HG03457 (cell line): ENCODE measurements at regions not wholly inside any gene's neighbourhood (a gene's known extent, or its start where the extent isn't known, plus 50 kb on each side); places are given as distances from the start of the nearest gene placed in this dataset.

Experiments
- ATAC-seq: cut with Tn5 transposase; IDR thresholded peaks from one replicate; pipeline ENCODE4 v1.9.1; 2021; ENCODE audit warnings: moderate number of reproducible peaks; ENCODE audit not compliant: unreplicated experiment

DNA sequence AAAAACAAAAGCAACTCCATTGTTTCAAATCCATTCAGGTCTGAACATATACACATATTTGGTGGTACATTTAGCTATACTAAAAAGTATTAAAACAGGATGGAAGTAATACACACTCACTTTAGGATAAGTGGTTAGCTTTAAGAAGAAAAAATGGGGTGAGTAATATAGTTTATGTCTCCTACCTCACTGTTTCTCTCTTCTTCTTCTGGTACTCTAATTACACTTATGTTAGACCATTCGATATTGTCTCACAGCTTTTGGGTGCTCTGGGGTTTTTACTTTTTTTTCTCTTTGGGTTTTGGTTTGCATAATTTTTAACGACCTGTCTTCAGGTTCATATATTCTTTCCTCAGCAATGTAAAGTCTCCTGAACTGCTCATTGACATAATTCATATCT is 75.4 kb upstream of the AKAP13 start:
- ATAC-seq: no peak

DNA sequence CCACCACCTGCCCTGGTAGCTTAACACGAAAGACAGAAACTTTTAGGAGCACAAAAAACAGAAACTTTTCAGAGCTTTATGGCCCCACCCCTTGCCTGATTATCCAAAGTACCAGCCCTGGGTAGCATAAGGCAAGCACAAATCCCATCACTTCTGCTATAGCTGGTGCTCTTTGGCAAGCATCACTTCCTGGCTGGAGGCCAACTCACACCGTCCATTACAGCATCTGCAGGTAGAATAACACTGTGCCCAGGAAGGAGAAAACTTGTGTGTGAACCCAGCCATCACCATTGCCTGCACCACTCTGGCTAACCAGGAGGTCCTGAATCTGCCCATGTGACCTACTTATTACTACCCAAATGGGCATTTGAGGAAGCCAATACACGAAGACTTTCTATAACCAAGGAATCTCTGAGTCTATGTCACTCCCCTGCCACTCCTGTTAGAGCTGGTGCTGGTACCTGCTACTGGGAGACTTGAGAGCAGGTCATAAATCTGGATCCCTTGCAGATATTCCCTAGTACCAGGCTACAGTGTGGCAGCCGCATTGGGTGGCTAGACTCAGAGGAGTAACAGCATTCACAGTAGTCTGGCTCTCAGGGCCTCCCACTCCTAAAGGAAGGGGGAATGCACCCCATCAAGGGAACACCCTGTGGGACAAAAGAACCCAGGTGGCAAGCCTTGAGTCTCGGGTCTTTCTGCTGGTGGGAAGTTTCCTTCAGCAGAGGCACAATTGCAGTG is 73.3 kb upstream of the AKAP13 start:
- ATAC-seq: no peak

DNA sequence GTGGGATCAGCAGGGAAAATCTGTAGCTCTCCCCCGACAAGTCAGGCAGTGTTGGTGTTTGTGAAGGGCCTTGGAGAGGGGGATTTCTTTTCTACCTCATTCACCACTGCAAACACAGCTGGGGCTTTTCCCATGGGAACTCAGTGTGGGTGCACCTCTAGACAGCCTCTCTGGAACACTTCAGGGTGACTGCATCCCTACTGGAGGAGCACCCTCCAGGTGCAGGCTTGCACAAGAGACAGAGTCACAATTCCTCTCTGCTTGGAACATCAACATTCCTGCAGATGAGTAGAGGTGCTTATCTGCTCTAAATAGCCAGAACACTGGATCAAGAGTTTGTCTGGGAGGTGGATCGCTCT is 72.7 kb upstream of the AKAP13 start:
- no peak for ATAC-seq

DNA sequence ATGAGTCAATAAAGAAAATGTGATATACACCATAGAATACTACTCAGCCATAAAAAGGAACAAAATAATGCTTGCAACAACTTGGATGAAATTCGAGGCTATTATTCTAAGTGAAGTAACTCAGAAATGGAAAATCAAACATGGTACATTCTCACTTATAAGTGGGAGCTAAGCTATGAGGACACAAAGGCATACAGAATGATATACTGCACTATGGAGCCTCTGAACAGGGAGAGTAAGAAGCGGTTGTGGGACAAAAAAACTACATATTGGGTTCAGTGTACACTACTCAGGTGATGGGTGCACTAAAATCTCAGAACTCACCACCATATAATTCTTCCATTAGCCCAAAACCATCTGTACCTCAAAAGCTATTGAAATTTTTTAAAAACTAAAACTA is 68.8 kb upstream of the AKAP13 start:
- ATAC-seq: no peak

DNA sequence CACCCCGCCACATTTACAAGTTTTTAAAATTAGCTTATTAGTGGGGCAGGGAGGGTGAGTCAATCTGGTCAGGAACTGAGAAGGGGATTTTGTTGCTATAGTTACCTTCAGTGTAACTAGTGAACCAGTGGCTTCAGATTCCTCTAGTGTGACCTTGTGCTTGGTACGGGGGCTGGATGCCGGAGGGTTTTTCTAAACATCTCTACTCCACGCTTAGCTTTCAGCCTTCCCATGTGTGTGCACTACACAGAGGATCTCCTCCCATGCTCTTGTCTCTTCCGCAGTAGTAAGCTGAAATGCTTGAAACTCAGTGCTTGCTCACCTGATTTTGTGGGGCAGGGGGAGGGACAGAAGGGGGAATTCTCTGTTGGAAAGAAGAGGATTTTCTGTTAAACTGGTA is 67.9 kb upstream of the AKAP13 start:
- peak; percentile 90 for ATAC-seq

DNA sequence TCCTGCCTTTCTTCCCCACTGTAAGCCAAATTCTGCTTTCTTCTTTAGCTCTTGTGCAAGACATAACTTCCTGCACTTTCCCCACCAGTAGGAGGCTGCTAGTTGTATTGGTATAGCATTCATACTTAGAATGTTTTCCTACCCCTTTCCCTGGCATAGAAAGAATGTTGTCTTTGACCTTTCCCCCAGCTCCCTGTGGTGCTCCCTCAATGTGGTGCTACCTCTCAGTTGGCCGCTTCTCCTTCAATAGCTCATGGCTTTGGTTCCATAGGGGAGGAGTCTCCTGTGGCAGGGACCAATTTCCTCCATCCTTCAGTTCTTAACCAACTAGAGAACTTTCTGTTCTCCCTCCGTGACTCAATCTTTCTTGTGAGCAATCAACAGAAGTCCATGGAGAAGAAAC is 67.5 kb upstream of the AKAP13 start:
- no peak for ATAC-seq

DNA sequence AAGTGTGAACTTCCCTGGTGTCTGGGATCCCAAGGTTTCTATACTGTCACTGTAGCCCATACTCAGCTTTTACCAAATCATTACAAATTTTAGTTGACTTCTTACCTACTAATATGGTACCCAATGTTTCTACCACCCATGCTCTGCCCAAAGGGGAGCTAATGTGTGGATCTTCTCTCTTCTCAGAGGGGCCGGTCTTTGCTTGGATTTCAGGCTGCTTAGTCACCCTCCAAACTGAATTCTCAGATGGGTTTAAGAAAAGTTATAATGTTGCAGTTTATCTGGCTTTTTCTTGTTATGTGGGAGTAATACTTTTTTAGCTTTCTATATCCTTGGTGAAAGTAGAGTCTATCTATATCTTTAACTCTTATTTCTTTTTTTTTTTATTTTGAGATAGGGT is 67.1 kb upstream of the AKAP13 start:
- ATAC-seq: no peak

DNA sequence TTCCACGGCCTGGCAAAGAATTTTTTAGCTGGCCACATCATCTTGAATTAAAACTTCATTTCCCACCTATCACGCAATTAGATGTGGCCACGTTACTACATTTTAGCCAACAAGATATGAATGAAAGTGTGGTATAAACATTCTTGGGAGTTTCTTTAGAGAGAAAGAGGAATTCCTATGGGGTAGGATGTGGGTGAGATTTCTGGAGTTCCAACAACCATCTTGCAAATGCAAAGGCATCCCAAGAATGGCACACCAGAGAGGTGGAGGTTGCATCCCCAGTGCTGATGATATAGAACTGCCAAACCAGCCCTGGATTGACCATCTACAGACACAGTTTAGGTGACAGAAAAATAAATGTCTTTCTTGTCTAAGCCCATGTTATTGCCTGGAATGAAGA is 66.3 kb upstream of the AKAP13 start:
- no peak for ATAC-seq

DNA sequence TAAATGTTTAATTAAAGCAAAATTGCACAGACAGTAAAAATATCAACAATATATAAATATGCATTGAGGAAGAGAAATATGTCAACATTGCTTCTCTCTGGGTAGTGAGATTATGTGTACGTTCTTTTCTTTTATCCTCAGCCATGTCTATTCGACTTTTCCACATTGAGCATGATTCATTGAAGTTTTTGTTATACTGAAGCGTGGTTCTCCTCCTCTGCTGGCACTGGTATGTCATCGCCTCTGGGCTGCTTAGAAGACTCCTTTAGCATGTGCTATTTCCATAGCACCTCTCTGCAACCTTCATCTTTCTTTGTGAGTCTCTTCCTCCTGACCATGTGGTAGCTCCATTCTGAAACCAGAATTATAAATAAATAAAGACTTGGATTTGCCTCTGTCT is 65.8 kb upstream of the AKAP13 start:
- ATAC-seq: no peak

DNA sequence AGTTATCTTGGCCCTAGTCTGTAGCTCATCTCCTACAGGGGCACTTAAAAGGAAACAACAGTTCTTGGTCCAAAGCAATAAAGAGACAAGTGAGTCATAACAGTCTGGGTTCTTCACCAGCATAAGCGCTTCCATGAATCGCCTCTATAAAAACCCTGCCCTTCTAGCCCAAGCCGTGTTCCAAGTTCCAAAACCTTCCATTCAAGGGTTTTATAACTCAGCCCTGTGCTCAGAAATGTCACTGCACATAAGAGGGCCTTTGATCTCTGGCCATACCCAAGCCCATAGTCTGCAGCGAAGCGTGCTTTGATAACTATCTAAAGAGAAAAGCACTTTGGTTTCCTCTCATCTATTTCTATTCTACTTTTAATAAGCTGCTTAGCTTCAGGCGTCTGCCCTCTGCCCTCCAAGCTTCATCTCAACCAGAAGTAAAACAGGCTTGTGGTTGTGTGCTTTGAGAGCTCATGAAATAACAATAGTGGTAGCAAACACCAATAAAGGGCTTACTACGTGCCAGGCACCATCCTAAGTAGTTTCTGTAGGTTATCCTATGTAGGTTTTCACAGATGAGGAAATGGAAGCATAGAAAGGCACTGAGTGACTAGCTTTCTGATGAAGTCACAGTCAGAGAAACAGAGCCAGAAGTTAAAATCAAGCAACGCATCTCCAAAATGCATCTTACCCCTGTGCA is 64.0 kb upstream of the AKAP13 start:
- ATAC-seq: no peak

DNA sequence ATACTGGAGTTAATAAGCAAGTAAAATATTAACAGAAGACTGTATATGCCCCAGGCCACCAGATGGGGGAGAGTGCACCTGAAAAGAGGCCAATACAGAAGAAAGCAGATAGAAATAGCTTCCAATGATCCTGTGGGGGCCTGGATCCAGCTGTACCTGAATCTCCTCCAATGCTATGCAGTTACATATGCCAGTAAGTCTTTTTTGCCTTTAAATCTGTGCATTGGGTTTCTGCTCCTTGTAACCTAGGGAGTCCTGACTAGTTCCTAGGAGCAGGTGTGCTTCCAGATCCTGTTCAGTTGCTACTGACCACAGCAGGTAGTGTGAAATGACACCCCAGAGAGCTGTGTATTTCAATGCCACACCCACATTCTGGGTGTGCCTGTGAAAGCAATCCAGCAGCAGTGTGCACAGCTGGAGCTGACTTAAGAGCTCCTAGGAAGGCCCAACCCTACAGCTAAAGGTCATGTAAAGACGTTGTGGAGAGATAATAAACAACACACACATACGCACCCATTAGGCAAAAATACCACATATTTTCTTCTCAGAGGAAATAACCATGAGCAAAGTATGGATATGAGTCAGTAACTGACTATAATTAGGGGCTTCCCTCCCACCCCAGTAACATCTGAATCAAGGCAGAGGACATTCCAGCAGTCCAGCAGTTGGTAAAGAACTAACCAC is 62.2 kb upstream of the AKAP13 start:
- peak; percentile 85 for ATAC-seq

DNA sequence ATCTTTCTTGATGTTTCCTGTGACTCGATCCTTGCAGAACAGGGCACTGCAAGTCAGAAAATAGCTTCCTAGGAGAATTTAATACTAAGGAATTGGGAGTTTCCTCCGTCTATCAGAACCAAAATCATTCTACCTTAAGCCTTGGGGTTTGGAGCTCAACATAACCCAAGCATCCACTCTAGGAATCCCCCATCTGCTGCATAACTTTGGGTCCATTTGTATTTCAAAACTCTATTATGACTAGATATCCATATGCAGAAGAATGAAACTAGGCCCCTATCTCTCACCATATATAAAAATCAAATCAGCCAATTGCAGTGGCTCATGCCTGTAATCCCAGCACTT is 61.7 kb upstream of the AKAP13 start:
- ATAC-seq: peak; percentile 25

DNA sequence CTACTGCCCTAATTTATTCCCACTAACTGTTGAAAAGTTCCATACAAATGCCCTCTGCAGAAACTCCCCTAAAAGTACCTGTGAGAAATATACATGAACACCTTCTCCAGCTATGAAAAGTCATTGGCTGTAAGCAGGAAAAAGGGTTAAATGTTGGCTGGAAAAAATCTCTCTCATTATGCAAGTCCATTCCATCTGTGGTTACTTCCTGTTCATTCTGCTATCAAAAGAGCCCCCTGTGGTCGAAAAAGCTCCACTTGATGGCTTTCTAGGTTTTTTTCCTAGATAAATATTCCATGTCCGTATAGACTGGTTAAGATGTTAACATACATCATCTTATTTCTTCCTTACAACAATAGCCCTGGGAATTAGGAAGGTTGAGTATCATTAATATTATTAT is 56.2 kb upstream of the AKAP13 start:
- no peak for ATAC-seq

DNA sequence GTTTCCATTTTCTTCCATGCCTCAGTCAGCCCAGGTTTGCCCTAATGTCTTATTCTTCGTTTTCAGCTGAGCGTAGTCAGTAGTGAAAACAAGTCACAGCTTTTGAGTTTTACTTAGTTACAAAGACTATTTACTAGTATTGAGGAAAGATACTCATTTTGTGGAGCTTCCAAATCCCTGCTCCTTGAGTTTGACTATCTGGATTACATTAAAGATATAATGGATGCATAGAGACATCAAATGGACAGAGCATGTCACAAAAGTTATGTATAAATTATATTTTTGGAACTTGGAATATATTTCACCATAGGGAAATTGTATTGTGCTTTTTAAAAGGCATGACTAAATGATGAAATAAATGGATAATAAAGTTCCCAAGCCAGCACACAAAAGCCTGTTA is 54.6 kb upstream of the AKAP13 start:
- ATAC-seq: no peak

DNA sequence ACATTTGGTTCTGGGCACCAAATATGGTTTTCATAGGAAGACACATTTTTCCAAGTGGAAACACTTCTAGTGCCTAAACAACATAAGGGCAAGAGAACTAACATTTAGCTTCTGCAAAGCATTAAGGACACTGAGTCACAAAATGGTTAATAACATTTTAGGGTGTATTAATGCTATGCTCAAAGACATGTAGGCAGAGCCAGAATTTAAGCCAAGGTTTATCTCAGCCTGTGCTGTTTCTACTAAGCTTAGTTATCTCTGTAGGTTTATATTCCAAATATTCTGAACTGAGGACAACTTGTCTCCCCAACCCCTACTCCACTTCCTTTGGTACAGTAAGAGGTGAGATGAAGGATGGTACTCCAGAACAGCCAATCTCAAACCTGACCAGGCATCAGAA is 54.1 kb upstream of the AKAP13 start:
- no peak for ATAC-seq

DNA sequence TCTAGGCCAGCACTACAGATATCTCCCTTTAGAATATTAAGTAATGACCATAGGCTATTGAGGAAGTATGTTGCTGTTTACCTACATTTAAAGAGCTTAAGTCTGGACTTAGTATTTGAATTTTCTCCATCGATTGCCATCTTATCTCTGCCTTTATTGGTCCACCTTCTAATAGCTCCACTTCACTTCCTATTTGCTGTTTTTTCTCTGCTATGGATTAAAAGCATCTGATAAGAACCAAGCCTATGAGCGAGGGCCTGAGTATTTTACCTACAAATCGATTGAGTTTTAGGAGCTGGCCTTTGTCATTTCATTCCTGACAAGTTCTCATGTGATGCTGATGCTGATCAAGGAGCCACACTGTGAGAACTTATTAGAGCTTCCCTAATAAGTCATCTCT is 52.6 kb upstream of the AKAP13 start:
- no peak for ATAC-seq

DNA sequence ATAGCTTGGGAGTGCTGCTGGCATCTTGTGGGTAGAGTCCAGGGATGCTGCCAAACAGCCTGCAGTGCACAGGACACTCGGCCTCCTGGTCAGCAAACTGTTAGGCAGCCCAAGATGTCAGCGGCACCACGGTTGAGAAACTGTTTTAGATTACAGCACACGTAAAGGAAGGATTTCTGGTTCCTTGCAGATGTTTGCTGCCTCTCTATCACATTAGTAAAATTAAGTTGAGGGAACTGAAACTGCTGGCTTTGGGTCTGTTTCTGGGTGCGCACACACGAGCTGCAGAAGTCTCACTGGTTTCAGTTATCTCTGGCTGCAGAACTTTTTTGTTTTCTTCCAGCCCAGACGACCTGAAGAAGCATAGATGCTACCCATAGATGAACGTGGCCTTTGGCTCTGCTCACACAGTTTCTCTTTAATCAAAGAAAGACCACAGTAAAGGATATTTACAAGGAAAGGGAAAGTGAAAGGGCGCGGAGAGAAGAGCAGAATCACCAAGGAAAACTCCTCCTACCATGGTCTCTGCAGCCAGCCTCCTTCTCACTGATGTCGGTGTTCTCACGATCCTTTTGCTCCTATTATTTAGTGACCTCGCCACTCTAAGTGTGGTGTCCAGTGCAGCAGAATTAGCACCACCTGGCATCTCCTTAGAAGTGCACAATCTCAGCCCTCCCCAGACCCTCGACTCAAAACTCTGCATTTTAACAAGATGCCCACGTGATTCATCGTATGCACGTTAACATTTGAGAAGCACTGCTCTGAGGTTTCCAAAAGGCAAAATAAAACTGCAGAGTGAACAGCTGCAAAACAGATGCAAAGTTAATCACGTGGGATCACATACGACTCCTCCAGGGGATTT is 50.6 kb upstream of the AKAP13 start:
- ATAC-seq: peak; percentile 49
